GM12865 (cell line): ENCODE measurements at regions not wholly inside any gene's neighbourhood (a gene's known extent, or its start where the extent isn't known, plus 50 kb on each side); places are given as distances from the start of the nearest gene placed in this dataset.

Source experiments
- DNase-seq: peaks from one replicate; pipeline ENCODE4 v3.0.0; 2010; ENCODE audit warnings: low read depth
- H3K4me3 ChIP-seq: 2 replicates; pipeline ENCODE4 v1.5.1; 2011; ENCODE audit warnings: mild to moderate bottlenecking, low read depth, low read length, control low read depth
- TF ChIP-seq, protein P1 (sequence below): IDR thresholded peaks from 2 replicates; pipeline ENCODE4 v1.5.1; 2011; ENCODE audit warnings: low read length, control low read depth, low read depth, inconsistent platforms; ENCODE audit not compliant: insufficient read depth; ENCODE audit errors: missing control alignments

DNA sequence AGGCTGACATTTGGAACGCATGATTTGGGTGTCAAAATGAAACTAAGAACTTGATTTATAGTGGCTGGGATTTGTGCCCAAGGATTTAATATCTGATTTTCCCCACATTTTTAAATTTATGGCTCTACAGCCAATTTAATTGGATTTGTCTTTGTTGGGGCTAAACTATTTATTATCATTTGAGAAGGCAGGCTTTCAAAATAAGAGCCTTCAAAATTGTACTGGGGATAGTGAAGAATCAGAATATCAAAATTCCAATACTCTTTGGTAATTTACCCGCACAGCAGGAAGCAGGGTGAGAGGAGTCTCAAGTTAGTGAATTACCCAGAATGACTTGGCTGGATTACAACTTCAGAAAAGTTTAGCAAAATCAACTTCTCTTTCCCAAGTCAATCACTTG is 278.1 kb downstream of the LRATD1 start:
- TF ChIP-seq, protein P1, sequence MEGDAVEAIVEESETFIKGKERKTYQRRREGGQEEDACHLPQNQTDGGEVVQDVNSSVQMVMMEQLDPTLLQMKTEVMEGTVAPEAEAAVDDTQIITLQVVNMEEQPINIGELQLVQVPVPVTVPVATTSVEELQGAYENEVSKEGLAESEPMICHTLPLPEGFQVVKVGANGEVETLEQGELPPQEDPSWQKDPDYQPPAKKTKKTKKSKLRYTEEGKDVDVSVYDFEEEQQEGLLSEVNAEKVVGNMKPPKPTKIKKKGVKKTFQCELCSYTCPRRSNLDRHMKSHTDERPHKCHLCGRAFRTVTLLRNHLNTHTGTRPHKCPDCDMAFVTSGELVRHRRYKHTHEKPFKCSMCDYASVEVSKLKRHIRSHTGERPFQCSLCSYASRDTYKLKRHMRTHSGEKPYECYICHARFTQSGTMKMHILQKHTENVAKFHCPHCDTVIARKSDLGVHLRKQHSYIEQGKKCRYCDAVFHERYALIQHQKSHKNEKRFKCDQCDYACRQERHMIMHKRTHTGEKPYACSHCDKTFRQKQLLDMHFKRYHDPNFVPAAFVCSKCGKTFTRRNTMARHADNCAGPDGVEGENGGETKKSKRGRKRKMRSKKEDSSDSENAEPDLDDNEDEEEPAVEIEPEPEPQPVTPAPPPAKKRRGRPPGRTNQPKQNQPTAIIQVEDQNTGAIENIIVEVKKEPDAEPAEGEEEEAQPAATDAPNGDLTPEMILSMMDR, result no peak
- H3K4me3 ChIP-seq, result no peak overlapping the region
- no peak for DNase-seq

DNA sequence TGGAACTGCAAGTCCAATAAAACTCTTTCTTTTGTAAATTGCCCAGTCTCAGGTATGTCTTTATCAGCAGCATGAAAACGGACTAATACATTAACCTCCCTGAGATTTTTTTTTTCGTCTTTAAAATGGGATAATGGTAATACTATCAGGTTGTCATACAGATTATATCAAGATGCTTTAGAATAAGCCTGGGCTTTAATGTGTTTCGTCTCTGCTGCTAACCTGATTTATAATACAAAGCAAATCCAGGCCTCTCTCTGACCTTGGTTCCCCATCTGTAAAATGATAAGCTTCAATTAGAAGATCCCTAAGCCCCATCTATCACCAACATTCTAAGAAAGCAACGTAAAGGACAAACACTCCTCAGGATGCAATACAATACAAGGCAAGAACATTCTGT is 283.5 kb downstream of the LRATD1 start:
- TF ChIP-seq, protein P1, result no peak
- DNase-seq, result no peak
- no peak overlapping the region for H3K4me3 ChIP-seq

DNA sequence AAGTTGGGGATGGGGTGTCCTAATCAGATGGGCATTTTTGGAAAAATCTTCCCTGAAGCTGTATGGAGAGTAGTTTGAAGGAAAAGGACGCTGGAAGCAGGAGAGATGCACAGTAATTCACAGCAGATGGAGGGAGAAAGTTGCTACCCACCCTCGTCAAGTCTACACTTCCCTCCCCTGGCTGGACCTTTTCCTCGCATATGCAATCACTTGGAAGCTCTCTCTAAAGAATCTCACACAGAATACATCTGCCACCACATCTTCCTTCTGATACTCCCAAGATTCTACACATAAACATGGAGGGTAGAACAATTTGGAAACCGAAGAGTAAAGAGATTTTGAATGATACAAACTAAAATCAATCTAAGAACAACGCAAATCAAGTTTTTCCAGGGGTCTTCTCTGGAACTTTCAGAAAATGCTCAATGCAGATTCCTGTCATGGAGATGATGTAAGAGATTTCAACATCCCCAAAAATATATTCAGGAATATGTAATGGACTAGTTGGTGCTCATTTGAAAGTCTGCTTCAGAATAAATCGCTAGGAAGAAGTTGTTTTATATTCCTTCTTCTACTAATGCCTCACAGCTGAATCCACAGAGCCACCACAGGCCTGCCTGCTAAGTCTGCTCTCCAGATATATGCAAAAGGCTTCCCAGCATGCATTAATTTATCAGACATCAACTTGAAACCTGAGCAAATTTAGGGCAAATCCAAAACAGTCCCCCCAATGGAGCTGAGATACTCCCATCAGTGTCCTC is 291.5 kb downstream of the LRATD1 start:
- TF ChIP-seq, protein P1, result no peak
- DNase-seq, result no peak
- no peak overlapping the region for H3K4me3 ChIP-seq

DNA sequence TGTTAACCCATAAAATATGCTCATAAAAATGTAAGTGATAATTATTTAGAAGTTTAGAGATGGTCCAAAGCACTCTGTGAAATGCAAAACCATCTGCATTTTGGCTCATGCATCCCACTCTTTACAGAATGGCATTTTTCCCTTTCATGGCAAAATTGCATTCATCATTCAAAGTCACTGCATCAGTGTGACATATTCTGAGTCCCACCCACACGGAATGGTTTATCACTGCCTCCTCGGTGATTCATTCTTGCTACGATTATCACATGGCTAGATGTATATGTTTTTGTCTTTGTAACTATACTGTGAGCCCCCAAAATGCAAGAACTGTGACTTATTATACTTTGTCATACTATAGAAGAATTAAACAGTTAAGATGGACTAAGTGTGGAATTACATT is 293.0 kb downstream of the LRATD1 start:
- DNase-seq, result no peak
- no peak overlapping the region for H3K4me3 ChIP-seq
- TF ChIP-seq, protein P1, result no peak

DNA sequence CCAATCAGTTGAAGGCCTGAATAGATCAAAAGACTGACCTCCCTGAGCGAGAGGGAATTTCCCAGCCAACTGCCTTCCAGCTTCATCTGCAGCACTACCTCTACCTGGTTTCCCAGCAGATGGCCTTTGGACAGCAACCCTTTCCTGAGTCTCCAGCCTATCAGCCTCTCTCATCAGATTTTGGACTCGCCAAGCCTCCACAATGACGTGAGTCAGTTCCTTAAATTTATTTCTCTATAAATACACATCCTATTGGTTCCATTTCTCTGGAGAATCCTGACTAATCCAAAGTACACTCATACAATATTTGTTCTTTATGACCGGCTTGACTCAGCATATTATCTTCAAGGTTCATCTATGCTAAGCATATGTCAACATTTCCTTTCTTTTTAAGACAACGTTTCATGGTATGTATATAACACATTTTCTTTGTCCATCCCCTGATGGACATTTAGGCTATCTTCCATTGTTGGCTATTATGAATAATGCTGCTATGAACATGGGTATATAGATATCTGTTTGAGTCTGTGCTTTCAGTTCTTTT is 294.6 kb downstream of the LRATD1 start:
- no peak overlapping the region for H3K4me3 ChIP-seq
- no peak for DNase-seq
- TF ChIP-seq, protein P1, result no peak

DNA sequence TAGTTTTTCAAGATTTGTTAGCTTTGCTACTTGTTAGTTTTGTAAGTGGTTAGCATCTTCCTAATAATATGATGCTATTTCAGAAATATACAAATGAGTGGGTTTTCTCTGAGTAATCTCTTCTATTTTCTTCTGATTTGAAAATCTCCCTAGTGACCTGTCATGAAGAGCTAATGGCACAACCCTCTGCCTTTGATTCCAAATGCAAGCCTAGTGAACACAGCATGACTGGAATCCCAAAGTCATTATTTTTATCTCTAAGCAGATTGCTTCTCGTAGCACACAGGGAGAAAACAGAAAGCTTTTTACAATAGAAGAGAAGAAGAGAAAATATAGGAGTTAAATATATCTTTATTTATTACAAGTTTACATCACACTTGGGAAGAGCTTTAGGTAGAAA is 295.5 kb downstream of the LRATD1 start:
- DNase-seq, result no peak
- TF ChIP-seq, protein P1, result no peak
- H3K4me3 ChIP-seq, result no peak overlapping the region

DNA sequence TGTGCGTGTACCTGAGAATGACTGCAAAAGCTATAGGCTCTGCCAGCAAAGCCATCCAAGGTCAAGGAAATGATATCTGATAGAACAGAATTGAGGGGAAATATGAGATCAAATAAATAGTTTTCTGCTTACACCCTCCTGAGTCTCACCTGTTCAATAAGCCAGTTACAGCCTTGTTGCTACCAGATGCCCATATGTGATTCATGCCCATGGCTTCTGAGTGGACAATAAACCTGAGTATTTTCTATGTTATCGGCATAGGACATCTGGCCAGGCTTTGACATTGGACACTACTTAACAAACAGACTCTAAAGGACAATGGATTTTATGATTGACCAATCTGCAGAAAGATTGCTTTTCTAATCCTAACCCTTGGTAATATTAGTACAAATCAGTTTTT is 297.9 kb downstream of the LRATD1 start:
- DNase-seq, result no peak
- no peak overlapping the region for H3K4me3 ChIP-seq
- TF ChIP-seq, protein P1, result no peak
